HEK293 (cell line): ENCODE measurements at regions not wholly inside any gene's neighbourhood (a gene's known extent, or its start where the extent isn't known, plus 50 kb on each side); places are given as distances from the start of the nearest gene placed in this dataset.

Experiments used
- CTCF ChIA-PET: fragments of 350-600 bp; formaldehyde crosslinking; extraction: SDS; loops from one replicate; lab custom pipeline; 2021; ENCODE audit warnings: antibody characterized with exemption; lab: Yijun Ruan, JAX
- POLR2A ChIA-PET: fragments of 300-600 bp; formaldehyde crosslinking; extraction: SDS; loops from one replicate; lab custom pipeline; 2020; ENCODE audit warnings: antibody characterized with exemption, inconsistent platforms; lab: Yijun Ruan, JAX
- H3K27ac ChIP-seq: fragments of 200-500 bp; sonication (Bioruptor generic); 2 replicates; pipeline ENCODE4 v1.5.1; 2014; ENCODE audit warnings: low read depth, low read length, control low read depth, inconsistent platforms; ENCODE audit errors: extremely low read depth
- H3K36me3 ChIP-seq, 2 experiments: fragments of 200-500 bp in 1 of 2; sonication (Bioruptor generic) in 1 of 2; 1 replicate in 1 of 2; 2 replicates in 1 of 2; pipeline ENCODE4 v1.5.1; 2014 to 2017; ENCODE audit warnings: inconsistent platforms in 2 of 2, low read length in 2 of 2; ENCODE audit not compliant: control insufficient read depth in 2 of 2, insufficient read depth in 1 of 2
- H3K4me1 ChIP-seq: fragments of 200-500 bp; sonication (Bioruptor generic); 2 replicates; pipeline ENCODE4 v1.5.1; 2014; ENCODE audit warnings: mild to moderate bottlenecking, low read length, inconsistent platforms; ENCODE audit not compliant: control insufficient read depth, insufficient read depth
- H3K4me3 ChIP-seq: 2 replicates; pipeline ENCODE4 v1.5.1; 2011; ENCODE audit warnings: low read depth, mild to moderate bottlenecking, control low read depth, low read length, moderate library complexity
- H3K9me3 ChIP-seq: fragments of 200-500 bp; sonication (Bioruptor generic); 2 replicates; pipeline ENCODE4 v1.5.1; 2014; ENCODE audit warnings: low read depth, low read length, inconsistent platforms; ENCODE audit not compliant: control insufficient read depth, insufficient read depth
- BCL11A ChIP-seq: fragments of 450-650 bp; formaldehyde crosslinking; IDR thresholded peaks from 2 replicates; pipeline ENCODE4 v1.5.1; 2016; ENCODE audit warnings: low read depth, missing biosample characterization, missing genetic modification characterization
- GLI4 ChIP-seq: fragments of 450-650 bp; formaldehyde crosslinking; IDR thresholded peaks from 2 replicates; pipeline ENCODE4 v1.5.1; 2016; ENCODE audit warnings: missing biosample characterization, missing genetic modification characterization
- HOXA7 ChIP-seq: sonication (generic); formaldehyde crosslinking; IDR thresholded peaks from 2 replicates; pipeline ENCODE4 v1.8.1; 2022; ENCODE audit warnings: missing genetic modification reagents, borderline replicate concordance
- OSR2 ChIP-seq: fragments of 450-650 bp; formaldehyde crosslinking; IDR thresholded peaks from 2 replicates; pipeline ENCODE4 v1.5.1; 2016; ENCODE audit warnings: missing biosample characterization, missing genetic modification characterization
- SCRT2 ChIP-seq: fragments of 450-650 bp; formaldehyde crosslinking; IDR thresholded peaks from 2 replicates; pipeline ENCODE4 v1.5.1; 2016; ENCODE audit warnings: missing biosample characterization, missing genetic modification characterization
- SETDB1 ChIP-seq: IDR thresholded peaks from one replicate; pipeline ENCODE4 v1.6.1; 2017; ENCODE audit warnings: mild to moderate bottlenecking, low read length, moderate library complexity, mixed read lengths; ENCODE audit not compliant: insufficient read length
- SP3 ChIP-seq: fragments of 450-650 bp; formaldehyde crosslinking; IDR thresholded peaks from 2 replicates; pipeline ENCODE4 v1.5.1; 2016; ENCODE audit warnings: missing biosample characterization, missing genetic modification characterization
- ZFHX2 ChIP-seq: fragments of 450-650 bp; formaldehyde crosslinking; conservative IDR thresholded peaks from 2 replicates; pipeline ENCODE4 v1.5.1; 2016; ENCODE audit warnings: missing biosample characterization, missing genetic modification characterization
- ZNF121 ChIP-seq: fragments of 450-650 bp; formaldehyde crosslinking; IDR thresholded peaks from 2 replicates; pipeline ENCODE4 v1.5.1; 2016; ENCODE audit warnings: missing biosample characterization, missing genetic modification characterization
- ZNF133 ChIP-seq: fragments of 450-650 bp; formaldehyde crosslinking; IDR thresholded peaks from 2 replicates; pipeline ENCODE4 v1.5.1; 2016; ENCODE audit warnings: missing biosample characterization, missing genetic modification characterization
- ZNF169 ChIP-seq: fragments of 450-650 bp; formaldehyde crosslinking; IDR thresholded peaks from 2 replicates; pipeline ENCODE4 v1.5.1; 2016; ENCODE audit warnings: missing biosample characterization, missing genetic modification characterization
- ZNF19 ChIP-seq: fragments of 450-650 bp; formaldehyde crosslinking; IDR thresholded peaks from 2 replicates; pipeline ENCODE4; 2016; ENCODE audit warnings: missing biosample characterization, missing genetic modification characterization, low read depth
- ZNF239 ChIP-seq: fragments of 450-650 bp; formaldehyde crosslinking; IDR thresholded peaks from 2 replicates; pipeline ENCODE4 v1.5.1; 2016; ENCODE audit warnings: missing biosample characterization, missing genetic modification characterization
- ZNF324 ChIP-seq: fragments of 450-650 bp; formaldehyde crosslinking; IDR thresholded peaks from 2 replicates; pipeline ENCODE4 v1.5.1; 2016; ENCODE audit warnings: missing biosample characterization, missing genetic modification characterization
- ZNF391 ChIP-seq: fragments of 450-650 bp; formaldehyde crosslinking; IDR thresholded peaks from 2 replicates; pipeline ENCODE4 v1.5.1; 2016; ENCODE audit warnings: low read depth, missing biosample characterization, missing genetic modification characterization, borderline replicate concordance
- ZNF544 ChIP-seq: fragments of 450-650 bp; formaldehyde crosslinking; IDR thresholded peaks from 2 replicates; pipeline ENCODE4 v1.5.0; 2017; ENCODE audit warnings: missing biosample characterization, missing genetic modification characterization
- ZNF585B ChIP-seq: fragments of 450-650 bp; formaldehyde crosslinking; IDR thresholded peaks from 2 replicates; pipeline ENCODE4 v1.5.1; 2016; ENCODE audit warnings: missing biosample characterization, missing genetic modification characterization
- ZNF658 ChIP-seq: fragments of 450-650 bp; formaldehyde crosslinking; IDR thresholded peaks from 2 replicates; pipeline ENCODE4; 2016; ENCODE audit warnings: missing biosample characterization, missing genetic modification characterization
- ZNF701 ChIP-seq: fragments of 450-650 bp; formaldehyde crosslinking; IDR thresholded peaks from 2 replicates; pipeline ENCODE4 v1.5.1; 2016; ENCODE audit warnings: missing biosample characterization, missing genetic modification characterization
- TF ChIP-seq, protein P1 (sequence below): fragments of 450-650 bp; formaldehyde crosslinking; IDR thresholded peaks from 2 replicates; pipeline ENCODE4 v1.5.1; 2016; ENCODE audit warnings: missing biosample characterization, missing genetic modification characterization
- TF ChIP-seq, protein P2 (sequence below): fragments of 450-650 bp; formaldehyde crosslinking; IDR thresholded peaks from 2 replicates; pipeline ENCODE4 v1.5.0; 2017; ENCODE audit warnings: missing biosample characterization, missing genetic modification characterization, borderline replicate concordance
- TF ChIP-seq, protein P3 (sequence below): IDR thresholded peaks from 2 replicates; pipeline ENCODE4 v1.6.1; 2011; ENCODE audit warnings: mild to moderate bottlenecking, low read depth, low read length, borderline replicate concordance
- TF ChIP-seq, protein P4 (sequence below): fragments of 450-650 bp; formaldehyde crosslinking; IDR thresholded peaks from 2 replicates; pipeline ENCODE4 v1.5.1; 2016; ENCODE audit warnings: missing biosample characterization, missing genetic modification characterization

DNA sequence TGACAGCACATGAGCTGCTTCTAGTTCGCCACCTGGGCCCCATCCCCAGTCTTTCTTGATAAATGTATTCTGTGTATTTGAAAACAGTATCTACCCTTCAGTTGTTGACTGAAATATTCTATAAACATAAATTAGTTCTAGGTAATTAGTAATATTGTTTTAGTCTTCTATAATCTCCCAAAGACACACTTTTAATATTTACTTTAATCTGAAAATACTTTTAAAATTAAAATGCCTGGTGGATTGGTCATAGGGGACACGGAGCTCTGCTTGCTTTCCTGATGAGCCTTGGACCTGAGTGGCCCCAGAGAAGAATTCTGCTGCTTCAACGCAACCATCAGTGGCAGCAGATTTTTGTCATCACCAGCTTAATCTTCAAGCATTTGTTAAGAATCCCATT is 234.5 kb downstream of the THBS2 start:
- H3K27ac ChIP-seq: no peak overlapping the region
- ChIA-PET CTCF (interaction anchor here (0.6 to 0.9 kb wide), 3 partner anchors 9 to 123 kb away, joined by 3 to 4 read pairs (median 3); no protein-coding TSS in a partner anchor), POLR2A (no interaction called here)
- H3K36me3 ChIP-seq: no peaks in the 10 kb centered on the region
- TF ChIP-seq ZNF544: no peak
- TF ChIP-seq, protein P1, sequence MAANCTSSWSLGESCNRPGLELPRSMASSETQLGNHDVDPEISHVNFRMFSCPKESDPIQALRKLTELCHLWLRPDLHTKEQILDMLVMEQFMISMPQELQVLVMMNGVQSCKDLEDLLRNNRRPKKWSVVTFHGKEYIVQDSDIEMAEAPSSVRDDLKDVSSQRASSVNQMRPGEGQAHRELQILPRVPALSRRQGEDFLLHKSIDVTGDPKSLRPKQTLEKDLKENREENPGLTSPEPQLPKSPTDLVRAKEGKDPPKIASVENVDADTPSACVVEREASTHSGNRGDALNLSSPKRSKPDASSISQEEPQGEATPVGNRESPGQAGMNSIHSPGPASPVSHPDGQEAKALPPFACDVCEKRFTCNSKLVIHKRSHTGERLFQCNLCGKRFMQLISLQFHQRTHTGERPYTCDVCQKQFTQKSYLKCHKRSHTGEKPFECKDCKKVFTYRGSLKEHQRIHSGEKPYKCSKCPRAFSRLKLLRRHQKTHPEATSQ (tag by site-specific recombination): no peak
- no peak for TF ChIP-seq ZNF324
- TF ChIP-seq ZNF169: no peak
- H3K4me3 ChIP-seq: no peak overlapping the region
- H3K4me1 ChIP-seq: no peaks in the 10 kb centered on the region
- no peaks in the 10 kb centered on the region for H3K9me3 ChIP-seq

- H3K9me3 ChIP-seq: no peaks in the 10 kb centered on the region
- no peaks in the 10 kb centered on the region for H3K4me1 ChIP-seq
- no peak overlapping the region for H3K4me3 ChIP-seq
- H3K36me3 ChIP-seq: no peaks in the 10 kb centered on the region
- ChIA-PET POLR2A (no interaction called here), CTCF (no interaction called here)
- no peak overlapping the region for H3K27ac ChIP-seq
- TF ChIP-seq BCL11A (tag by site-specific recombination) (no peak), SETDB1 (peak; percentile 92)
These were observed 236.9 kb downstream of the THBS2 start for GRCh38 chr6:169016758-169017157.

GRCh38 chr6:169014211-169015197 is 239.1 kb downstream of the THBS2 start:
- TF ChIP-seq HOXA7 (CRISPR knock-in tag) (no peak), ZNF391 (tag by site-specific recombination) (no peak), ZNF239 (tag by site-specific recombination) (no peak), SP3 (tag by site-specific recombination) (no peak), SCRT2 (tag by site-specific recombination) (no peak), ZNF701 (tag by site-specific recombination) (no peak), GLI4 (tag by site-specific recombination) (no peak), ZNF19 (no peak), ZNF585B (tag by site-specific recombination) (no peak), ZFHX2 (tag by site-specific recombination) (no peak), ZNF658 (tag by site-specific recombination) (no peak), ZNF121 (tag by site-specific recombination) (no peak), ZNF324 (no peak), ZNF133 (tag by site-specific recombination) (no peak), OSR2 (tag by site-specific recombination) (no peak)
- TF ChIP-seq, protein P2, sequence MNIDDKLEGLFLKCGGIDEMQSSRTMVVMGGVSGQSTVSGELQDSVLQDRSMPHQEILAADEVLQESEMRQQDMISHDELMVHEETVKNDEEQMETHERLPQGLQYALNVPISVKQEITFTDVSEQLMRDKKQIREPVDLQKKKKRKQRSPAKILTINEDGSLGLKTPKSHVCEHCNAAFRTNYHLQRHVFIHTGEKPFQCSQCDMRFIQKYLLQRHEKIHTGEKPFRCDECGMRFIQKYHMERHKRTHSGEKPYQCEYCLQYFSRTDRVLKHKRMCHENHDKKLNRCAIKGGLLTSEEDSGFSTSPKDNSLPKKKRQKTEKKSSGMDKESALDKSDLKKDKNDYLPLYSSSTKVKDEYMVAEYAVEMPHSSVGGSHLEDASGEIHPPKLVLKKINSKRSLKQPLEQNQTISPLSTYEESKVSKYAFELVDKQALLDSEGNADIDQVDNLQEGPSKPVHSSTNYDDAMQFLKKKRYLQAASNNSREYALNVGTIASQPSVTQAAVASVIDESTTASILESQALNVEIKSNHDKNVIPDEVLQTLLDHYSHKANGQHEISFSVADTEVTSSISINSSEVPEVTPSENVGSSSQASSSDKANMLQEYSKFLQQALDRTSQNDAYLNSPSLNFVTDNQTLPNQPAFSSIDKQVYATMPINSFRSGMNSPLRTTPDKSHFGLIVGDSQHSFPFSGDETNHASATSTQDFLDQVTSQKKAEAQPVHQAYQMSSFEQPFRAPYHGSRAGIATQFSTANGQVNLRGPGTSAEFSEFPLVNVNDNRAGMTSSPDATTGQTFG: no peak
- TF ChIP-seq, protein P3, sequence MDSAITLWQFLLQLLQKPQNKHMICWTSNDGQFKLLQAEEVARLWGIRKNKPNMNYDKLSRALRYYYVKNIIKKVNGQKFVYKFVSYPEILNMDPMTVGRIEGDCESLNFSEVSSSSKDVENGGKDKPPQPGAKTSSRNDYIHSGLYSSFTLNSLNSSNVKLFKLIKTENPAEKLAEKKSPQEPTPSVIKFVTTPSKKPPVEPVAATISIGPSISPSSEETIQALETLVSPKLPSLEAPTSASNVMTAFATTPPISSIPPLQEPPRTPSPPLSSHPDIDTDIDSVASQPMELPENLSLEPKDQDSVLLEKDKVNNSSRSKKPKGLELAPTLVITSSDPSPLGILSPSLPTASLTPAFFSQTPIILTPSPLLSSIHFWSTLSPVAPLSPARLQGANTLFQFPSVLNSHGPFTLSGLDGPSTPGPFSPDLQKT: no peak
- TF ChIP-seq, protein P4, sequence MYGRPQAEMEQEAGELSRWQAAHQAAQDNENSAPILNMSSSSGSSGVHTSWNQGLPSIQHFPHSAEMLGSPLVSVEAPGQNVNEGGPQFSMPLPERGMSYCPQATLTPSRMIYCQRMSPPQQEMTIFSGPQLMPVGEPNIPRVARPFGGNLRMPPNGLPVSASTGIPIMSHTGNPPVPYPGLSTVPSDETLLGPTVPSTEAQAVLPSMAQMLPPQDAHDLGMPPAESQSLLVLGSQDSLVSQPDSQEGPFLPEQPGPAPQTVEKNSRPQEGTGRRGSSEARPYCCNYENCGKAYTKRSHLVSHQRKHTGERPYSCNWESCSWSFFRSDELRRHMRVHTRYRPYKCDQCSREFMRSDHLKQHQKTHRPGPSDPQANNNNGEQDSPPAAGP (tag by site-specific recombination): no peak
- Histone ChIP-seq H3K27ac (no peak overlapping the region), H3K4me3 (no peak overlapping the region), H3K4me1 (no peaks in the 10 kb centered on the region), H3K36me3 (no peaks in the 10 kb centered on the region), H3K9me3 (no peaks in the 10 kb centered on the region)
- ChIA-PET CTCF (interaction anchor here (0.7 kb wide), 1 partner anchor 58 kb away, joined by 3 read pairs; no protein-coding TSS in a partner anchor), POLR2A (no interaction called here)
